ENCODE measurements at regions not wholly inside any gene's neighbourhood (a gene's known extent, or its start where the extent isn't known, plus 50 kb on each side); places are given as distances from the start of the nearest gene placed in this dataset.

DNA sequence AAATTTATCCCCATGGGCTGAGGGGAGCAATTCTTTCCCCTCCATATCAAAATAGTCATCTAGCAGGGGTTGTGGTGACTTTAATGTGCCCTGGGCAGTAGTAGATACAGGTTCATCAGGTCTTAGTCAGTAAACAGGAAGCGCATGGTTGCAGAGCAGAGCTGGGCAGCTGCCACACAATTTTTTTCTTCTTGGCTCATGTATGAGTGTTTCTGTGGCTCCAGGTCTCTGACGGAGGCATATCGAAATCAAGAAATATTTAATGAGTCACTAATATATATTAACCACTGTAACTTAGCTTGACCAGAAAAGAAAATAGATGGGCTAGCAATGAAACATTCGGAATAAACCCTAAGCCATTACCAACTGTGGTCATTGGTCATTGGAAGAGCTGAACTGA lies 68.4 kb upstream of the UBL3 start:
- TF ChIP-seq, protein P1, sequence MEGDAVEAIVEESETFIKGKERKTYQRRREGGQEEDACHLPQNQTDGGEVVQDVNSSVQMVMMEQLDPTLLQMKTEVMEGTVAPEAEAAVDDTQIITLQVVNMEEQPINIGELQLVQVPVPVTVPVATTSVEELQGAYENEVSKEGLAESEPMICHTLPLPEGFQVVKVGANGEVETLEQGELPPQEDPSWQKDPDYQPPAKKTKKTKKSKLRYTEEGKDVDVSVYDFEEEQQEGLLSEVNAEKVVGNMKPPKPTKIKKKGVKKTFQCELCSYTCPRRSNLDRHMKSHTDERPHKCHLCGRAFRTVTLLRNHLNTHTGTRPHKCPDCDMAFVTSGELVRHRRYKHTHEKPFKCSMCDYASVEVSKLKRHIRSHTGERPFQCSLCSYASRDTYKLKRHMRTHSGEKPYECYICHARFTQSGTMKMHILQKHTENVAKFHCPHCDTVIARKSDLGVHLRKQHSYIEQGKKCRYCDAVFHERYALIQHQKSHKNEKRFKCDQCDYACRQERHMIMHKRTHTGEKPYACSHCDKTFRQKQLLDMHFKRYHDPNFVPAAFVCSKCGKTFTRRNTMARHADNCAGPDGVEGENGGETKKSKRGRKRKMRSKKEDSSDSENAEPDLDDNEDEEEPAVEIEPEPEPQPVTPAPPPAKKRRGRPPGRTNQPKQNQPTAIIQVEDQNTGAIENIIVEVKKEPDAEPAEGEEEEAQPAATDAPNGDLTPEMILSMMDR (IDR thresholded peaks at IDR 0.05), result no peak
- TF ChIP-seq POLR2AphosphoS5 (IDR thresholded peaks at IDR 0.05; ENCODE audit: insufficient read depth in 1 of 2, low read depth in 1 of 2), result peak in 1 of 2 donors; percentile 67
